HG02623 (cell line): ENCODE measurements at regions not wholly inside any gene's neighbourhood (a gene's known extent, or its start where the extent isn't known, plus 50 kb on each side); places are given as distances from the start of the nearest gene placed in this dataset.

Experiments
- ATAC-seq: cut with Tn5 transposase; IDR thresholded peaks from one replicate; pipeline ENCODE4 v1.9.1; 2021; ENCODE audit warnings: moderate library complexity; ENCODE audit not compliant: unreplicated experiment

- no peak for ATAC-seq
Measured at GRCh38 chr2:104582471-104582870, 271.4 kb upstream of the POU3F3 start.

DNA sequence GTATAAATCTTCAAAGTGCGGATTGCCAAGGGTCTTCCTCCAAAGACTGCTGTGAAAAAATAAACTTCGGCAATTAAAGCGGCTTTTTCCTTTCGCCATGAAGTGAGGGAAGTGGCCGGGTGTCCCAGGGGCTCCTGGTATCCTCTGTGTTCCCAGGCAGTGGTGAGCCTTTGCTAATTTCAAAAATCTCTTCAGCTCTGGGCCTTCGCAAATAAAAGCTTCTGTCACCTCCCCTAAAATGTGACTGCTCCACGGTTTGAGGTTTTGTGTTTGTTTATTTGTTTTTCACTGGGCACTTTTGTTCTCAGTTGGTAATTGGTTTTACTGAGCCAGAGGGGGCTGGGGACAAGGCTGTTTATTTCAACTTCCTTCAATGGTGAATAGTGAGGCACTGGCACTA is 270.1 kb upstream of the POU3F3 start:
- no peak for ATAC-seq

GRCh38 chr2:104584393-104584792 is 269.5 kb upstream of the POU3F3 start:
- no peak for ATAC-seq

GRCh38 chr2:104595576-104595975 is 258.3 kb upstream of the POU3F3 start:
- no peak for ATAC-seq

- no peak for ATAC-seq
Measured at GRCh38 chr2:104597942-104598341, 256.0 kb upstream of the POU3F3 start.

- ATAC-seq: no peak
Measured at GRCh38 chr2:104598636-104599035, 255.3 kb upstream of the POU3F3 start.

DNA sequence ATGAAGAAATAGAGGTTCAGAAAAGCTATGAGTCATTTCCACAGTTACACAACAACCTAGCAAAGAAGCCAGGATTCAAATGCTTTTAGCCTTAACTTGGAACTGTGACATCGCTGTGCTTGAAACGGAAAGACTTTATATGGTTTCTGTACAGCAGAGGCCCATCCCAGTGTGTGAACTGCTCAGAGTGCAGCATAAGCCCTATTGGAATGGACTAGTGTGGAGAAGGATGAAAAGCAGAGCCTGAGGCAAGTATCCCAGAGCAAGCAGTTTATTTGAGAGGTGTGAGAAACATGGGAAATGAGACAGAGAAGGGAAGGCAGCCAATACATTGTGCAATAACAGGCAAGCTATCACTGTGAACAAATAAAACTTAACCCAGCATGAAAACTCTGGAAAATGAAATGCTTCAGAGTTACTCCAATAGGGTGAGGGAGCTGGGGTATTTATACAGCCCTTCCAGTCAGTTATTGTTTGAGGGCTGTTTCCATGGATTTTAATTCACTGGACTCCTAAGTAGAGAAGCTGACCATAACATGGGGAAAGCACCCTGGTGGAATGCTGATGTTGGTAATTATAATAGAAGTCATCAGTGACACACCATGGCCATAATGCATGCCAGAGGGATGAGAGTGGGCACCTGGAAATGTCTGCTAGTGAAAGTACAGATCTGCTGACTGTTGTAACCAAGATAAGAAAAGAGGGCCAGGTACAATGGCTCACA is 254.0 kb upstream of the POU3F3 start:
- ATAC-seq: no peak

DNA sequence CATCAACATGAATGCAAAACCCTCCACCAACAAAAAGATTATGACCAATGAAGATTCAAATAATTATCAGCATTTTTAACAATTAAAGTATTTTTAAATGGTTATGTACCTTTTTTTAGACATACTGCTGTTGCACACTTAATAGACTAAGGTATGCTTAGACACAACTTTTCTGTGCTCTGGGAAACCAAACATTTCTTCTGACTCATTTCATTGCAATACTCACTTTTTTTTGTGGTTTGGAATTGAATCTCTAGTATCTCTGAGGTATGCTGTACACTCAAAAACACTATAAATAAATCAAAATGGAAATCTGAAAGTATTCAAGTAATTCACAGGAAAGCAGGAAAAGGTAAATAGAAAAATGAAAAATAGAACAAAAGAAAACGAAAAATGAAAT is 247.9 kb upstream of the POU3F3 start:
- ATAC-seq: no peak

GRCh38 chr2:104616856-104617255 is 237.1 kb upstream of the POU3F3 start:
- no peak for ATAC-seq

DNA sequence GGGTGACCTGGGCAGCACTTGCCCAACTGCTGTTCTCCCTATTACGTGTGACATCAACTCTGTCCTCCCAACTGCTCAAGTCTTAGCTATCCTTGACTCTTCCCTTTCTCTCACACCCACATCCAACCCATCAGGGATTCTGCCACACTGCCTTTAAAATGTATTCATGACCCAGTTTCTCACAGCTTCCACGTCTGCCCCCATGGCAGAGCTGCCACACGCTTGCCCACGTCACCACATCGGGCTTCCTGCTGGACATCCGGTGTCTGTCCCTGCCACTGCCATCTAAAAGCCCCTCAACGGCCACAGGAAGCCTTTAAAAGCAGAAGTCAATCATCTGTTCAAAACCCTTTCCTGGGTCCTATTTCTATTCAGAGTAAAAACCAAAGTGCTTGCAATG is 233.1 kb upstream of the POU3F3 start:
- ATAC-seq: no peak

DNA sequence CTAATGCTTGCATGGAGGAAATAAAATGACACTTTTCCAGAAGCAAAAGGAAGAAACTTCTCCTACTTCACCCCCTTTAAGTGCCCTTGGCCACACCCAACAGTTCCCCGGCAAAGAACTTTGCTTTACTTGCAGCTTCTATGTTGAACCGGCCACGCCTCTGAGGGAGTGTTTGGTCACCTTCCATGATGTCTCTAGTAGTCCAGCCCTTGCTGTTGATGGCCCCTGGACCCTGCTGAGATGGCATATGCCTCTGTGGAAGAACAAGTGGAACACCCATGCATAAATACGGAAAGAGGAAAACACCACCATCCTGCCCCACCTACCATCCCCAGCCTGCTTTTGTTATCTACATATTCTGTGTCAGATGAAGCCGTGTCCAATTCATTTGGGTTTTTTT is 218.3 kb upstream of the POU3F3 start:
- no peak for ATAC-seq

GRCh38 chr2:104638190-104638858 is 215.6 kb upstream of the POU3F3 start:
- no peak for ATAC-seq

DNA sequence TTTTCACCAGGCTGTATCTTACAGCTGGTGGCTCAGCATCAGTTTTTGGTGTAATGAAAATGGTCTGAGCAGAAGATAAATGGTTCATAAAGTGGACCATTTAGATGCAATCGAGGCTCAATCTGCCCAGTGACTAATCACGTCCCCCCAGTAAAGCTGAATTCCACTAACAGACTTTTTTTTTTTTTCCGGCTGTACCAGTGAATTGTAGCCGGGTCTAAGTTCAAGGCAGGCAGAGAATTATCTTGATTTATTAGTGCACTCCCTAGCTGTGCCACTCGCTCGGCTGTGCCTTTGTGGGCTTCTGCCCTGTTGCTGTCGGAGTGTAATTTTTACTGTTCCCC is 215.1 kb upstream of the POU3F3 start:
- ATAC-seq: no peak

DNA sequence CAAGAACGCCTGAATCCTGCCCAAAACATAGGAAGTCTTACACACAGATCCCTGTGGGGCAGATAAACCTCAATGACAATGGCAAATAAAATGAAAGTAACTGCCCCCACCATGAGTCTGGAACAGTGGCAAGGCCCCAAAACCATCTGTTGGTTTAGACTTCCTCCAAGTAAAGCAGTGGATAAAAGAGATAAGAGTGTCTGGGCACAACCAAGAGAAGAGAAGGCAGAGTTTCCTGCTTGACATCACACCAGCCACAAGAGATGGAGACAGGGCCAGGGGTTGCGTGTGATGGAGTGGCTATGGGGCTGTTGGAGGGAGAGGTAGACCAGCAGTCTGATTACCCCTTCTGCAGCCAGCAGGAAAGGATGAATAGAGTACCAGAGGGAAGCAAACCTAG is 212.1 kb upstream of the POU3F3 start:
- no peak for ATAC-seq

DNA sequence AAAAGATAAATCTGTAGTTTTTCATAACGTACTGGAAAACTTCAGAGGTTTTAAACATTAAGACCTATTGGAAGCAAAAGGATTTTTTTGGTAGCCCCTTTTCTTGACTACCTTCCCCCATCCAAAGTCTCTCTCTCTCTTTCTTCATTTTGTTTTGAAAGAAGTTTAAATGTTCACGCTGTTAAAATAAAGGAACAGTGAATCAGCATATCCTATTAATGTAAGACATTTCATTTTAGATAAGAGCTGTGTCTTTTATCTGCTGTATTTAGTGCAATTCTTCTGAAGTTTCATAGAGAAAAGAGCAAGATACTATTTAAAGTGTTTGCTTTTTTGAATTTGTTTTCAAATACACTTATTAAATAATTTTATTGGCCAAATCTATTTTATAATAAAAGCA is 205.5 kb upstream of the POU3F3 start:
- no peak for ATAC-seq

DNA sequence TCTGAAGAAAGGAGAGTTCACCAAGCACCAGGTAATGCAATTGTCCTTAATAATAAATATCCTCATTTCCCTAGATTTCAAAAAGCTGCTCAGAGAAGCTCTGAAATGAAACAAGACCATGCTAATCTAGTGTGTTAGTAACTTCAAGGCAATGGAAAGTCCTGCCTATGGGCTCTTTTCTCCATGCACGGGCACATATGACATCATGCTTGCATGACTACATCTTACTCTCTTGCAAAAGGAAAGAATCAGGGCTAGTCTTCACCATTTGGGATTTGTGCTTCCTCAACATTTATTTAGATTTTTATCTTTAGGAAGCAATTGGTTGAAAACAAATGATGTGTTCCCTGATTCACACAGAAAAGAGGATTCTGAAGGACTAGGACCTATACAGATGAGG is 204.0 kb upstream of the POU3F3 start:
- no peak for ATAC-seq

DNA sequence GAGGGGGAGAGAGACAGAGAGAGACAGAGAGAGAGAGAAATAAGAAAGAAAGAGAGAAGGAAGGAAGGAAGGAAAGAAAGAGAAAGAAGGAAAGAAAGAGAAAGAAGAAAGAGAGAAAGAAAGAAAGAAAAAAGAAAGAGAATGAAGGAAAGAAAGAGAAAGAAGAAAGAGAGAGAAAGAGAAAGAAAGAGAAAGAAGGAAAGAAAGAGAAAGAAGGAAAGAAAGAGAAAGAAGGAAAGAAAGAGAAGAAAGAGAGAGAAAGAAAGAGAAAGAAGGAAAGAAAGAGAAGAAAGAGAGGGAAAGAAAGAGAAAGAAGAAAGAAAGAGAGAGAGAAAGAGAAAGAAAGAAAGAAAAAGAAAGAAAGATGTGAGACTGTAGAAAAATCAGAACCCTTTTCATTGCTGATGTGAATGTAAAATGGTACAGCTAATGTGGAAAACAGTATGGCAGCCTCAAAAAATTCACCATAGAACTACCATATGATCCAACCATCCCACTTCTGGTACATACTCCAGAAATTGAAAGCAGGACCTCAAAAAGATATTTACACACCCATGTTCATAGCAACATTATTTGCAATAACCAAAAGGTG is 203.4 kb upstream of the POU3F3 start:
- no peak for ATAC-seq

GRCh38 chr2:104654811-104655210 is 199.1 kb upstream of the POU3F3 start:
- ATAC-seq: no peak

DNA sequence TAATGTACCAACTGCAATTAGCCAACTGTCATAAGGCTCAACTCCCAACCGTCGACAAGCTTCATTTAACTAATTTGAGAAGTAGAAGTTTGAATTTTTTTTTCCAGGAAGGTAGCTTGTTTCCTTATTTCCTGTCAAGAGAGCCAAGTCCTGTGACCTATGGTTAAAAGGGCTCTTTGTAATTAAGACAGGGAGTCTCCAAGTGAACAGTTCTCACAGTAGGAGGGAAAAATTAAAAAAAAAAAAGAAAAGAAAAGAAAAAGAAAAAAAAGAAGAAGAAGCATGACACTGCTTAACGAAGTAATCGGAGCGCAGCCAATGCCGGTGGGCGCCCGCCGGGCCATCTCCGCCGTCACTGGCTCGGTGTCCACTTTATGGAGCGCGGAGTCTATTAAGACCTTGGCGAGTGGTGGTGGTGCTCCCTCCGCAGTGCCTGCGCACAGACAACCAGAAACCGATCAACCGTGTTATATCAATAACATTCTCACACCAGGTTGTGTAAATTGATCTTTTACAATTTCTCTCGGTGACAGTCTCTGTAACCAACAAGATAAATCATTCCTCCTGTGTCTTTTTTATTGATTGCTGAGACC is 197.2 kb upstream of the POU3F3 start:
- no peak for ATAC-seq

DNA sequence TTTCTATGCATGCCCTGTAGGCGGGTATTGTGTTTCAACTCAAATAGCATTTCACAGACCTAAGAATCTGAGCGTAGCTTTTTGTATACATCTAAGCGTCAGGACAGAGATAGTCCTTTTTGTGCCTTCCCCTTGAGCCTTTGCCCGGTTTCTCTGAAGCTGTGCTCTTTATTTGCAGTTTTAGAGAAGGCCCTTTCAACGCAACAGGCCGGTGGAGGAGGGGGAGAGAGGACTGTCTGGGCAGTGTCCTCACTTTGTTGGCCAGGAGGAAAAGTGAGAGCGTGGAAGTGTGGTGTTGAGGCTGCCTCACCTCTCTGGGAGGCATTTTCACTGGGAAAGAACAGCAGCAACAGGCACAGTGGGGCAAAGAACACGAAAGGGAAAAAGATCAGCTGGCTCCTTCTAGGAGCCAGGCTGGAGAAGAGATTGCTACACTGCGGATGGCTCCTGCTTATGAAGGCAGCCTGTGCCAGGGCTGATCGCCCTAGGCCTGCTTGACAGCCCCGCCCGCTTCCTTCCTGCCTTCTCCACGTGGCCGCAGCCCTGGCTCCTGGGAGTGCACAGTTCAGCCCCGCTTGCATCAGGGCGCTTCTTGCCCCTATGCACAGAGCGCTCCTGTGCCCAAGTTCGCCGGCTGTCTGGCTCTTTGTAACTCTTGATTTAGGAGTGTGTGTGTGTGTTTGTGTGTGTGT is 195.6 kb upstream of the POU3F3 start:
- no peak for ATAC-seq

- ATAC-seq: no peak
Measured at GRCh38 chr2:104658904-104659591, 194.9 kb upstream of the POU3F3 start.
